Neural crest cell (in vitro differentiated cells): ENCODE measurements at regions not wholly inside any gene's neighbourhood (a gene's known extent, or its start where the extent isn't known, plus 50 kb on each side); places are given as distances from the start of the nearest gene placed in this dataset.
A peak's percentile ranks its signal among the peaks of the same experiment; 100 is the strongest.

Experiments used
- DNase-seq: peaks from one replicate; pipeline ENCODE4 v3.0.0; 2021; ENCODE audit warnings: low read depth, mixed read lengths, low spot score
- H3K27ac Mint-ChIP-seq: one replicate; pipeline ENCODE4 v1.8.0; 2021; ENCODE audit warnings: mild to moderate bottlenecking, mixed read lengths; ENCODE audit not compliant: unreplicated experiment
- H3K27me3 Mint-ChIP-seq: 2 replicates; pipeline ENCODE4 v1.8.0; 2021; ENCODE audit warnings: low read depth, mild to moderate bottlenecking, mixed read lengths
- H3K36me3 Mint-ChIP-seq: 2 replicates; pipeline ENCODE4 v1.8.0; 2021; ENCODE audit warnings: low read depth, mild to moderate bottlenecking, mixed read lengths
- H3K4me1 Mint-ChIP-seq: 2 replicates; pipeline ENCODE4 v1.8.0; 2021; ENCODE audit warnings: mixed read lengths
- H3K4me3 Mint-ChIP-seq: one replicate; pipeline ENCODE4 v1.8.0; 2021; ENCODE audit warnings: mild to moderate bottlenecking, mixed read lengths
- H3K9me3 Mint-ChIP-seq: 2 replicates; pipeline ENCODE4 v1.8.0; 2021; ENCODE audit warnings: mixed read lengths
- CTCF ChIP-seq: fragments of 200-600 bp; sonication (generic); conservative IDR thresholded peaks from 2 replicates; pipeline ENCODE4 v1.5.0; 2021; ENCODE audit warnings: antibody characterized with exemption, mild to moderate bottlenecking

- Mint-ChIP-seq H3K4me3 (no peak overlapping the region), H3K27me3 (no peaks in the 10 kb centered on the region), H3K36me3 (no peaks in the 10 kb centered on the region), H3K27ac (no peak overlapping the region), H3K4me1 (peaks cover 4% of the 10 kb centered on the region), H3K9me3 (no peaks in the 10 kb centered on the region)
- no peak for DNase-seq
- TF ChIP-seq CTCF, result peak; percentile 59
These were observed 672.5 kb upstream of the KIF2B start for GRCh38 chr17:53150101-53150698.

GRCh38 chr17:53149316-53149715 lies 673.4 kb upstream of the KIF2B start:
- Mint-ChIP-seq H3K27ac (no peak overlapping the region), H3K36me3 (no peaks in the 10 kb centered on the region), H3K27me3 (no peaks in the 10 kb centered on the region), H3K4me3 (no peak overlapping the region), H3K9me3 (no peaks in the 10 kb centered on the region), H3K4me1 (peaks cover 6% of the 10 kb centered on the region)
- no peak for DNase-seq
- TF ChIP-seq CTCF, result no peak

GRCh38 chr17:53148058-53148457 lies 674.7 kb upstream of the KIF2B start:
- TF ChIP-seq CTCF, result no peak
- Mint-ChIP-seq H3K9me3 (no peaks in the 10 kb centered on the region), H3K4me1 (peaks cover 13% of the 10 kb centered on the region), H3K4me3 (no peak overlapping the region), H3K27me3 (no peaks in the 10 kb centered on the region), H3K27ac (no peak overlapping the region), H3K36me3 (no peaks in the 10 kb centered on the region)
- DNase-seq, result no peak

- peak overlapping the region; percentile 37 for H3K27ac Mint-ChIP-seq
- DNase-seq, result no peak
These were observed 679.8 kb upstream of the KIF2B start for GRCh38 chr17:53142890-53143289.

GRCh38 chr17:53141731-53142130 lies 681.0 kb upstream of the KIF2B start:
- Mint-ChIP-seq H3K4me3 (no peak overlapping the region), H3K9me3 (no peaks in the 10 kb centered on the region), H3K4me1 (peaks cover 24% of the 10 kb centered on the region), H3K27ac (no peak overlapping the region), H3K27me3 (no peaks in the 10 kb centered on the region), H3K36me3 (no peaks in the 10 kb centered on the region)
- DNase-seq, result no peak
- no peak for TF ChIP-seq CTCF

More at GRCh38 chr17:53142890-53143289, 679.8 kb upstream of the KIF2B start:
- Mint-ChIP-seq H3K9me3 (no peaks in the 10 kb centered on the region), H3K36me3 (no peaks in the 10 kb centered on the region), H3K27me3 (no peaks in the 10 kb centered on the region), H3K4me3 (no peak overlapping the region), H3K4me1 (peaks cover 18% of the 10 kb centered on the region)
- TF ChIP-seq CTCF, result no peak
